ENCODE measurements at regions not wholly inside any gene's neighbourhood (a gene's known extent, or its start where the extent isn't known, plus 50 kb on each side); places are given as distances from the start of the nearest gene placed in this dataset.

DNA sequence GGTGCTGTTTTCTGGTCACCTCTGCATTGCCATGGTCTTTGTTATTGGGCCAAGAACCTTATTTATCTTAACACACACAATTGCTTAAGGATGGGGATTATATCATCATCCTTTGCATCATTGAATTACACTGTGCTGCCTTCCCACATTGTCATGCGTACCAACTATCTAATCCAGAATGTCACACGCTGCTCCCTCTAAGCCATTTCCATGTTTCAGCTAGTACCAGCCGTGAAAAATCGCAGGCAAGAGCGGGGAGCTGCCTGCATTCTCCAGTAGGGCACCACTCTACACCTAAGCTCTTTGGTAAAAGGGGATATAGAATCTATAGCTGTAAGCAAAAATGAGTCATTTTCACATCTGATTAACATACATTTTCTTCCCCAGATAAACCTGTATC, 277.0 kb downstream of the PRL start:
- Mint-ChIP-seq H3K4me1 (no peaks in the 10 kb centered on the region), H3K27ac (no peak overlapping the region), H3K4me3 (no peak overlapping the region), H3K9me3 (peaks cover 0 to 4% (median 0%) of the 10 kb centered on the region in 8 donors), H3K36me3 (no peaks in the 10 kb centered on the region), H3K27me3 (no peaks in the 10 kb centered on the region)
- Histone ChIP-seq H3K4me3 (ENCODE audit: low read length in 2 of 2) (no peak overlapping the region), H3K36me3 (ENCODE audit: insufficient read depth, low read length) (no peaks in the 10 kb centered on the region), H3K9me3 (ENCODE audit: control insufficient read depth in 1 of 2, low read length in 2 of 2) (no peaks in the 10 kb centered on the region), H3K27ac (ENCODE audit: low read depth, low read length) (no peak overlapping the region), H3K4me1 (ENCODE audit: insufficient read depth, low read length) (no peaks in the 10 kb centered on the region), H3K27me3 (ENCODE audit: insufficient read depth, low read length) (no peaks in the 10 kb centered on the region)
- POLR2A ChIA-PET (ENCODE audit: partially characterized antibody) = no interaction called here
- no peak for DNase-seq
- CTCF ChIA-PET (ENCODE audit: partially characterized antibody) = no interaction called here
- intact Hi-C loops (cut with micrococcal nuclease) = no loop called here

DNA sequence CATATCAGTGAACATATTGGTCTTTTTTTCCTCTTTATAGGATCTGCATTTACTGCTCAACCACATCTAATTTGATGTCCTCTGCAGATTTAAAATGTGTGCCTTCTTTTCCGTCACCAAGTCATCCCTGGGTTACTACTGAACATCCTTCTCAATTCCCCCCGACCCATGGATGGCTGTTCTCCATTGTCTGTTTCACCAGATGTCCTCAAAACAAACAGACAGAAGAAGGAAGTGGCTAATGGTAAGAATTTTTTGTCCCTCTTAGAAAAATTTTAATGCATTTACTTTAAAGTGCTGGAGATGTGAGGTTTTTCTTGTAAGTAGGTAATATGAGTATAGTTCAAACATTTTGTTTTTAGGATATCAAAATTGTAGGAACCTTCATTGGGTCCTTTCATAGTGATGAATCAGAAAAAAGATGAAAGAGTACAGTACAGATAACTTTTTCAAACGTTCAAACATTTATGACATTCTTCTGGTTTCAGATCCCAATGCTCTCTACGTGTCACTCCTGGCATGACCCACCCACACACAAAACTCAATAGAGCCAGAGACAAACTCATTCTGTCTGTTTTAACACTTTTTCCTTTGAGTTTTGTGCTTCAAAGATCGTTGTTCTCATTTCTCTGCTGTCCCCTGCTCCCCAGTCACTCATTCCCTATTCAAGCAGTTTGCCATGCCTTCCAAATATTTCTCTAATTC, 276.4 kb downstream of the PRL start:
- Mint-ChIP-seq H3K36me3 (no peaks in the 10 kb centered on the region), H3K4me3 (no peak overlapping the region), H3K9me3 (peaks cover 0 to 4% (median 0%) of the 10 kb centered on the region in 8 donors), H3K27me3 (peaks cover under 1 to 3% of the 10 kb centered on the region in 2 donors), H3K4me1 (no peaks in the 10 kb centered on the region), H3K27ac (no peak overlapping the region)
- POLR2A ChIA-PET (ENCODE audit: partially characterized antibody) = no interaction called here
- Histone ChIP-seq H3K9me3 (ENCODE audit: control insufficient read depth in 1 of 2, low read length in 2 of 2) (no peaks in the 10 kb centered on the region), H3K36me3 (ENCODE audit: insufficient read depth, low read length) (no peaks in the 10 kb centered on the region), H3K27ac (ENCODE audit: low read depth, low read length) (no peak overlapping the region), H3K27me3 (ENCODE audit: insufficient read depth, low read length) (no peaks in the 10 kb centered on the region), H3K4me3 (ENCODE audit: low read length in 2 of 2) (no peak overlapping the region), H3K4me1 (ENCODE audit: insufficient read depth, low read length) (no peaks in the 10 kb centered on the region)
- CTCF ChIA-PET (ENCODE audit: partially characterized antibody) = no interaction called here
- intact Hi-C loops (cut with micrococcal nuclease) = no loop called here
- DNase-seq = no peak

DNA sequence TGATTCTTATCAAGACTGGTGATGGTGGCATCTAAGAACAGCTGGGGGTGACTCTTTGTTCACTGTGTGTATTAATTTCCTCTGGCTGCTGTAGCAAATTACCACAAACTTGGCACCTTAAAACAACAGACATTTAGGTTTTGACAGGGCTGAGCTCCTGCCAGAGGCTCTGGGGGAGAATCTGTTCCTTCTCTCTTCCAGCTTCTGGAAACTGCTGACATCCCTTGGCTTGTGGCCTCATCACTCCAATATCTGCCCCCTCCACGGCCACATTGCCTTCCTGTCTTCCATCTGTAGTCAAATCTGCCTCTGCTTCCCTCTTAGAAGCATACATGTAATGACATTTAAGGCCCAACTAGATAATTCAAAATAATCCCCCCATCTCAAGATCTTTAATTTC, 274.9 kb downstream of the PRL start:
- peak overlapping the region in 1 of 8 donors; percentile 1 for H3K4me3 Mint-ChIP-seq
- Histone ChIP-seq H3K27me3 (ENCODE audit: insufficient read depth, low read length) (no peaks in the 10 kb centered on the region), H3K9me3 (ENCODE audit: control insufficient read depth in 1 of 2, low read length in 2 of 2) (no peaks in the 10 kb centered on the region), H3K4me3 (ENCODE audit: low read length in 2 of 2) (no peak overlapping the region), H3K36me3 (ENCODE audit: insufficient read depth, low read length) (no peaks in the 10 kb centered on the region), H3K27ac (ENCODE audit: low read depth, low read length) (no peak overlapping the region), H3K4me1 (ENCODE audit: insufficient read depth, low read length) (no peaks in the 10 kb centered on the region)
- intact Hi-C loops (cut with micrococcal nuclease) = no loop called here
- CTCF ChIA-PET (ENCODE audit: partially characterized antibody) = no interaction called here
- H3K4me1 Mint-ChIP-seq = no peaks in the 10 kb centered on the region
- H3K27me3 Mint-ChIP-seq = peaks cover 3% of the 10 kb centered on the region in 2 donors
- H3K36me3 Mint-ChIP-seq = no peaks in the 10 kb centered on the region
- peaks cover 0 to 4% (median 0%) of the 10 kb centered on the region in 8 donors for H3K9me3 Mint-ChIP-seq
- no peak overlapping the region for H3K27ac Mint-ChIP-seq
- POLR2A ChIA-PET (ENCODE audit: partially characterized antibody) = no interaction called here
- DNase-seq = no peak

DNA sequence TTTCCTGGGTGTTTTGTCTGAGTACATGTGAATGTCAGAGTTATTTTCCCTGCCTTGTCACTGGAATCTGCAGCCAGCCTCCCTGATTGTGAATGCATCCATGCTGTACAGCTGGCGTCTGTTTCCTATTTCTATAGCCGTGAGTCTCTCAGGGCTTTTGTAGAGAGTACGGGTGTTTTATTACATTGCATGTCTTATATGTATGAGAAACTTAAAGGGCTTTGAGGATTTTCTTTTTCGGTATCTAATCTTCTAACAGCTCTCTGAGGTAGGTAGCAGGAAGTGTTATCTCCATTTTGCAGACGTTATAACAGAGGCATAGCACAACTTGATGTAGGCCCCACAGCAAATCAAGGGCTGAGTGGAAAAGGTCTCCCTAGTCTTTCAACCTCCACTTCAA, 272.9 kb downstream of the PRL start:
- Histone ChIP-seq H3K4me3 (ENCODE audit: low read length in 2 of 2) (no peak overlapping the region), H3K27ac (ENCODE audit: low read depth, low read length) (no peak overlapping the region), H3K27me3 (ENCODE audit: insufficient read depth, low read length) (no peaks in the 10 kb centered on the region), H3K4me1 (ENCODE audit: insufficient read depth, low read length) (no peaks in the 10 kb centered on the region), H3K9me3 (ENCODE audit: control insufficient read depth in 1 of 2, low read length in 2 of 2) (no peaks in the 10 kb centered on the region), H3K36me3 (ENCODE audit: insufficient read depth, low read length) (no peaks in the 10 kb centered on the region)
- Mint-ChIP-seq H3K27me3 (peaks cover 3% of the 10 kb centered on the region in 2 donors), H3K4me1 (no peaks in the 10 kb centered on the region), H3K4me3 (no peak overlapping the region), H3K9me3 (peaks cover 0 to 4% (median 0%) of the 10 kb centered on the region in 8 donors), H3K27ac (no peak overlapping the region), H3K36me3 (no peaks in the 10 kb centered on the region)
- ChIA-PET CTCF (ENCODE audit: partially characterized antibody) (no interaction called here), POLR2A (ENCODE audit: partially characterized antibody) (no interaction called here)
- no peak for DNase-seq
- intact Hi-C loops (cut with micrococcal nuclease) = no loop called here

- no peak overlapping the region for H3K27ac Mint-ChIP-seq
- Histone ChIP-seq H3K4me3 (ENCODE audit: low read length in 2 of 2) (no peak overlapping the region), H3K4me1 (ENCODE audit: insufficient read depth, low read length) (no peaks in the 10 kb centered on the region)
Observed at GRCh38 chr6:22024973-22025467, 271.8 kb downstream of the PRL start.

GRCh38 chr6:22025468-22026163, 271.2 kb downstream of the PRL start:
- intact Hi-C loops (cut with micrococcal nuclease) = no loop called here
- no peak for DNase-seq
- H3K36me3 ChIP-seq (ENCODE audit: insufficient read depth, low read length) = no peaks in the 10 kb centered on the region
- POLR2A ChIA-PET (ENCODE audit: partially characterized antibody) = no interaction called here
- H3K9me3 Mint-ChIP-seq = peaks cover 0 to 4% (median 0%) of the 10 kb centered on the region in 8 donors
- H3K4me3 ChIP-seq (ENCODE audit: low read length in 2 of 2) = no peak overlapping the region
- H3K36me3 Mint-ChIP-seq = no peaks in the 10 kb centered on the region
- H3K27ac ChIP-seq (ENCODE audit: low read depth, low read length) = no peak overlapping the region
- H3K4me3 Mint-ChIP-seq = no peak overlapping the region
- CTCF ChIA-PET (ENCODE audit: partially characterized antibody) = interaction anchor here (0.6 to 1.9 kb wide), 3 partner anchors 8 to 1343 kb away, joined by 3 to 4 read pairs (median 3); no protein-coding TSS in a partner anchor
- no peak overlapping the region for H3K27ac Mint-ChIP-seq
- no peaks in the 10 kb centered on the region for H3K4me1 ChIP-seq (ENCODE audit: insufficient read depth, low read length)
- H3K27me3 ChIP-seq (ENCODE audit: insufficient read depth, low read length) = no peaks in the 10 kb centered on the region
- H3K4me1 Mint-ChIP-seq = peaks cover 0 to 4% (median 0%) of the 10 kb centered on the region in 4 donors
- no peaks in the 10 kb centered on the region for H3K9me3 ChIP-seq (ENCODE audit: control insufficient read depth in 1 of 2, low read length in 2 of 2)
- H3K27me3 Mint-ChIP-seq = peaks cover 3% of the 10 kb centered on the region in 2 donors

More at GRCh38 chr6:22024973-22025467, 271.8 kb downstream of the PRL start:
- ChIA-PET CTCF (ENCODE audit: partially characterized antibody) (no interaction called here), POLR2A (ENCODE audit: partially characterized antibody) (no interaction called here)
- Histone ChIP-seq H3K36me3 (ENCODE audit: insufficient read depth, low read length) (no peaks in the 10 kb centered on the region), H3K27me3 (ENCODE audit: insufficient read depth, low read length) (no peaks in the 10 kb centered on the region), H3K27ac (ENCODE audit: low read depth, low read length) (no peak overlapping the region), H3K9me3 (ENCODE audit: control insufficient read depth in 1 of 2, low read length in 2 of 2) (no peaks in the 10 kb centered on the region)
- no peak for DNase-seq
- H3K9me3 Mint-ChIP-seq = peaks cover 0 to 4% (median 0%) of the 10 kb centered on the region in 8 donors
- no peak overlapping the region for H3K4me3 Mint-ChIP-seq
- peaks cover 3% of the 10 kb centered on the region in 2 donors for H3K27me3 Mint-ChIP-seq
- H3K36me3 Mint-ChIP-seq = no peaks in the 10 kb centered on the region
- intact Hi-C loops (cut with micrococcal nuclease) = no loop called here
- H3K4me1 Mint-ChIP-seq = peaks cover 0 to 4% (median 0%) of the 10 kb centered on the region in 4 donors

DNA sequence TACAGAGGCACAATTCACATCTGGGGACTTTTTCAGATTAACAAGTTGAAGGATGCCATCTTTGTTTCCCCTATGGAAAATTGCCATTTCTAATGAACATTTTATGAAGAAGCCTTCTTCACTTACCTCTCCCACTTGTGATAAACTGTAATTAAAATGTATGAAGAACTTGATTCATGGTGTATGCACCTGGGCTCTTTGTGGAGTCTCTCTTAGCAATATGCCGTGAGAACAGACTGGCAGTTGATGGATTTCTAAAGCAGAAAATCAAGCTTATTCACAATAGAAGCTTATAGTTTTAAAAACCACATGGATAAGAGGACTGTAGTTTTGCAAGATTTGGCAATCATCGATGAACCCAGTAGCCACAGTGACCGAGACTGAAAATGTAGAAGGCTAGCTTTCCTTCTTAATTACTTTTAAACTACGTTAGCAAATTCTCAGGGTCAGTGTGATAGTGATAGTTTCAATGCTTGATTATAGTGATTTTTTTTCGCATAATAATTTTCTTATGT, 270.6 kb downstream of the PRL start:
- Mint-ChIP-seq H3K27me3 (peaks cover 3% of the 10 kb centered on the region in 2 donors), H3K9me3 (peaks cover 0 to 4% (median 0%) of the 10 kb centered on the region in 8 donors), H3K27ac (no peak overlapping the region), H3K36me3 (no peaks in the 10 kb centered on the region), H3K4me3 (no peak overlapping the region), H3K4me1 (peaks cover 0 to 4% (median 0%) of the 10 kb centered on the region in 4 donors)
- DNase-seq = no peak
- Histone ChIP-seq H3K4me1 (ENCODE audit: insufficient read depth, low read length) (no peaks in the 10 kb centered on the region), H3K36me3 (ENCODE audit: insufficient read depth, low read length) (no peaks in the 10 kb centered on the region), H3K9me3 (ENCODE audit: control insufficient read depth in 1 of 2, low read length in 2 of 2) (no peaks in the 10 kb centered on the region), H3K4me3 (ENCODE audit: low read length in 2 of 2) (no peak overlapping the region), H3K27ac (ENCODE audit: low read depth, low read length) (no peak overlapping the region), H3K27me3 (ENCODE audit: insufficient read depth, low read length) (no peaks in the 10 kb centered on the region)
- intact Hi-C loops (cut with micrococcal nuclease) = no loop called here
- CTCF ChIA-PET (ENCODE audit: partially characterized antibody) = interaction anchor here (0.5 to 1.9 kb wide), 4 partner anchors 9 to 1344 kb away, joined by 3 to 4 read pairs (median 3); no protein-coding TSS in a partner anchor
- POLR2A ChIA-PET (ENCODE audit: partially characterized antibody) = no interaction called here
